NCI-H526 (cell line): ENCODE measurements at regions not wholly inside any gene's neighbourhood (a gene's known extent, or its start where the extent isn't known, plus 50 kb on each side); places are given as distances from the start of the nearest gene placed in this dataset.
A peak's percentile ranks its signal among the peaks of the same experiment; 100 is the strongest.

Source experiments
- DNase-seq, 2 experiments: peaks; one replicate each; lab custom pipeline; 2025; lab: John Stamatoyannopoulos, UW

DNA sequence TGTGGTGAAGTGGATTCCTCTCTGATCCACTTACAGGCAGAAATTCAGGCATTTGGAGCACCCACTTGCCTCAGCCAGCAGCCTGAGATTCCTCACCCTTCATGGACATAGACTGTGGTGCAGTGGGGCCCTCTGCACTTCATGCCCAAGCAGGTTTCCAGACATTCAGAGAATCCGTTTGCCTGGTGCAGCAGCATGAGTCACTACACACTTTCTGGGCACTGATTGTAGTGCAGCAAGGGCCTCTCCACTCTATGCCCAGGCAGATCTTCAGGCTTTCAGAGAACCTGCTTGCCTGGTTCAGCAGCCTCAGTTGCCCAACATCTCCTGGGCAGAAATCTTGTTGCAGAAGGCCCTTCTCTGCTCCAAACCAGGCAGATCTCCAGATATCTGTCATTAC is 920.9 kb downstream of the SLITRK5 start:
- DNase-seq: no peak

DNA sequence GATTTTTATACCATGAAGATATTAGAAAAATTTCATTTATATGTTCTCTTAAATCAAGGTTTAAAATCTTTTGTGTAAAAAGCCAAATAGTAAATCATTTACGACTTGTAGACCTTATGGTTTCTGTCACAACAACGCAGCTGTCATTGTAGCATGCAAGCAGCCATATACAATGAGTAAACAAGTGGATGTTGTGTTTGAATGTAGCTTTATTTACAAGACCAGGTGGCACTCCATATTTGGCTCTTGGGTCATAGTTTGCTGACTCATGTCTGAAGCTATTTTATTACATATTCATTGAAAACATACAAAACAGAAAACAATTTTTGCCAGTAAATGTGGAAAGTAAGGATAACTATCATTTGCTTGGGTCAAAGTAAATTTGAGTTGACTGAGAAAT is 930.8 kb downstream of the SLITRK5 start:
- DNase-seq: no peak

DNA sequence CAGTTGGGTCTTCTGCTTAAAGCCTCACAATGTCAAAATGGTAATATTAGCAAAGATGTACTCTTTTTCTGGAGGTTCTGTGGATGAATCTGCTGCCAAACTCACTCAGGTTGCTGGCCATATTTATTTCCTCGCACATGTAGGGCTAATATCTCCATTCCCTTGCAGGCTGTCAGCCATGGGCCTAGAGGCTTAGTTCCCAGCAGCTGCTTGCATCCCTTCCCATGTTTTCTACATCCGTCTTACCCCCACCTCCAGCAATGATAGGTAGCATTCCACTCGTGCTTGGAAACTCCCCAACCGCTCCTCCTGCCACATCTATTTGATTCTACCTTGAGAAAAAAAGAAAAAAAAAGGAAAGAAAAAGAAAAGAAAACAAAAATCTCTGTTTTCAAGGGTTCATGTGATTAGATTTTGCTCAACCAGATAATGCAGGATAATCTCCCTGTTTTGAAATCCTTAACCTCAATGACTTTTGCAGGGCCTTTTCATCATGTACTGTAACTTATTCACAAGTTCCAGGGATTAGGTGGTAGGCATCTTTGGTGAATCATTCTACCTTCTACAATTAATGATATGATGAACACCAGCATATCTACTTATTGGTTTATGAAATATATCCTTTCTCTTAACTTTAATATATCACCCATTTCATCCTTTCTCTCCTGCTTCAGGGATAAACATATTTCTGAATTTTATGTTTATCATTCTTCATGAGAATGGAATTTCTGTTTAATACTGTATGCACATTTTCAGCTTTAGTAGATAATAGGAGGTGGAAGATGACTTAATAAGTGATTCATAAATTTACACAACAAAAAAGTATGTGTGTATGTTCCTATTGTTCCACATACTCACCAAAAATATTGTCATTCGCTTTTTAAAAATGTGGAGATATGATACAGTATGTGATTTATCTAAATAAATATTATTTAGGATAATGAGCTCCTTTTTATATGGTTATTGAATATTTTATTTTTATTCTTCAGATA is 931.9 kb downstream of the SLITRK5 start:
- no peak for DNase-seq

DNA sequence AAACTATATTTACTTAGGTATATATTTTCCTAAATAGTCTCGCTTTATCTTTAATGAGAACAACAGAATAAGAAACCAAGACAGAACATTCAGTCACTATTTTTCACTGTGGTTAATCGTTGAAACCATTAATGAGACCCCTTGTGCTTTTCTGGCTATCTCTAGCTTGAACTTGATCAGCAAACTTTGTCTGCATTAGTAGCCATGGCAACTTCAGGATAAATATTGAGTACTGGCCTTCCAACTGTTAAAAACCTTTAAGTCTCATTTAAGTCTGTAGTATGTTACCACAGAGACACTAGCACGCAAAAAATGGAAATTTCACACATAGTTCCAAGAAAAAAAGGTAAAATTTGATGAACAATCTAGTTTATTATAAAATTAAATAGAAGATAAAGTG is 946.0 kb downstream of the SLITRK5 start:
- no peak for DNase-seq

DNA sequence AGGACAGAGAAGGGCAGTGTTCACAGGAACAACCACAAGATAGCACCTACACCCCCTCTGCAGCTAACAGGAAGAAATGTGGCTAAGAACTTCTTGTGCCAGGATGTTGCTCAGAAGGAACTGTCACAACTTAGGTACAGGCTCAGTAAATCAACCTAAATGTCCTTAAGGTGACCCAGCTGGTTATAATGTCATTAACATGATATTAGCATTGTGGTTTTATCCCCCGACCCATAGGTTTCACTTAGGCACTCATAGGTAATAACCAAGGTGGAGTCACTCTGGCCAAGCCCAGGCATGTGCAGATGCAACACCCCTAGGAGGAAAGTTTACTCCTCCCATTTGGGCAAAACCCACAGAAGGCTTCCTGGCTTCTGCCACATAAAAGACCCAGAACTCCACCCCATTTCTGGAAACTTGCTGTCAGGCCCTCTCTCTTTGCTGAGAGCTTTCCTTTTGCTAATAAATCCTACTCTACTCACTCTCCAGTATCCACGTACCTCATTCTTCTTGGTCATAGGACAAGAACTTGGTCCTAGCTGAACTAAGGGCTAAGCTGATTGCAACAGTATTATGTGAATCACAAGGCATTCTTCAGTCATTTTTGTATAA is 951.3 kb downstream of the SLITRK5 start:
- DNase-seq: no peak

DNA sequence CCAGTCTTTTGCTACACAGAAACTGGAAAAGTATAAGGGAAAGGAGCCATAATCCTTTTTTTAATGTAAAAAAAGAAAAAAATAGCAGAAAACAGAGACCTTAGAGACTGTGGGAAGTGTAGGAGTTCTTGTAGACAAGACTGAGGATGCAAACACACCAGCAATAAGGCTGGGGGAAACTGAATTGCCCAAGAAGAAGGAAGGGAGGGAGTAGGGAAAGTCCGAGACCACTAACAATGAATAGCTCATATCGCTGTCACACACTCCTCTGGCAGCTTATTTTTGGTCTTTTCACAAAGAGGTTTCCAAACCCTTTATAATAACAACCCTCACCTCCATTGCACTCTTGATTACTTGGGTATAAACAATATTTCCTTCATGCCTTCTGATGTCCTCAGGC is 952.0 kb downstream of the SLITRK5 start:
- no peak for DNase-seq

DNA sequence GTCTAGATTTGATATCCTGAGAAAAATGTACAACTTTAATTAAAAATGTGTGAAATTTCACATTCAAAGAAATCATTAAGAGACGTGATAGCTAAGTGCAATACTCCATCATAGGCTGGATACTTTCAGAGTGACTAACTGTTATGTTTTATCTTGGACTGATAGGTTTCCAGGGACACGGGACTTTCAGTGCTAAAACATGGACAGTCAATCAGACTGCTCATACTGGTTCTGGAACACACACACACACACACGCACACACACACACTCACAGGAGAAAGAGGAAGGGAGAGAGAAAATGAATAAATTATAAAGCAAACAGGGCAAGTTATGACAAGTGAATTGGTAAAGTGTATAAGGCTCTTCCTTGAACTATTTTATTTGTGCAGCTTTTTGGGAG is 955.9 kb downstream of the SLITRK5 start:
- DNase-seq: no peak

DNA sequence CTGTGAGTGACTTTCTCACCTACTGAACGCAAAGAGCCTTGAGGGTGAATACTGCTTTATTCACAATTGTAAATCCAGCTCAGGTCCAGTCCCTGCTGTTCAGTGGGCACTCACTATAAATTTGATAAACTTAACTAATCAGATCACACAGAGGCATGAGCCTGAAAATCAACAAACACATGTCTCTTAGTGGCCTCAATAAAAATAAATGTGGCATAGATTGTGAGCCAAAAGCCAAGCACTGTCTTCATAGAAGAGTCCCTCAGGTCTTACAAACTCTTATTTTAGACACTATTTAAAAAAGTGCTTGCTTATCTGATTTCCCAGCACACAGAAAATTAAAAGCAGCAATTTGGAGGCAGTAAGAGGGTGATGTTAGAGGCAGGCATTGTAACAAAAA is 957.7 kb downstream of the SLITRK5 start:
- DNase-seq: no peak

DNA sequence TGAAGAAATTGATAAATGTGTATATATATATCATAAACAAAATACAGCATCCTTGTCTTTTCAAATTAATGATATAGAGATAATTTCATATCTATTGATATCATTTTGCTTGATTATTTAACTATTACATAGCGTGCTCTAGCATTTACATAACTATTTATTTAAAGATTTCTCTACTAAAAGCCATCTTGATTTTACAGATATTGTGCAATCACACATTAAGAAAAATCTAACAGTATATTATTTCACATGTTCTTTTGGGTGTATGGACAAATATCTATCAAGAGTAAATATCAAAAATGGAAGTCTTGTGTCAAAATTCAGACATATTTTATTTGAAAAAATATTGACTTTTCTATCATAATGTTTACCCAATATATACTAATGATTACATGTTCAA is 966.8 kb downstream of the SLITRK5 start:
- DNase-seq: no peak

DNA sequence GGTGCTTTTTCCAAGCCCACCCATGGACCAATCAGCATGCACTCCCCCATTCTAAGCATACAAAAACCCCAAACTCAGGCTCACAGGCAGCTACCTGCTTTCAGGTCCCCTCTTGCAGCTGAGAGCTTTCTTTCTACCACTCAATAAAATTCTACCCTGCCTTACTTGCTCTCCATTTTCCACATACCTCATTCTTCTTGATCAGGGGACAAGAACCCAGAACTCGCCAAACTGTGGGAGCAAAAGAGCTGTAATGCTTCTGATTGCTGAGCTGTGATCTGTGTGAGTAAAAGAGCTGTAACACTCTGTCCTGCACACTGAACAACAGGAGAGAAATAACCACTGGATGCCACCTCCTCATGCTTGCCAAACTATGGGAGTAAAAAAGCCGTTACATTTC is 972.1 kb downstream of the SLITRK5 start:
- DNase-seq: no peak

DNA sequence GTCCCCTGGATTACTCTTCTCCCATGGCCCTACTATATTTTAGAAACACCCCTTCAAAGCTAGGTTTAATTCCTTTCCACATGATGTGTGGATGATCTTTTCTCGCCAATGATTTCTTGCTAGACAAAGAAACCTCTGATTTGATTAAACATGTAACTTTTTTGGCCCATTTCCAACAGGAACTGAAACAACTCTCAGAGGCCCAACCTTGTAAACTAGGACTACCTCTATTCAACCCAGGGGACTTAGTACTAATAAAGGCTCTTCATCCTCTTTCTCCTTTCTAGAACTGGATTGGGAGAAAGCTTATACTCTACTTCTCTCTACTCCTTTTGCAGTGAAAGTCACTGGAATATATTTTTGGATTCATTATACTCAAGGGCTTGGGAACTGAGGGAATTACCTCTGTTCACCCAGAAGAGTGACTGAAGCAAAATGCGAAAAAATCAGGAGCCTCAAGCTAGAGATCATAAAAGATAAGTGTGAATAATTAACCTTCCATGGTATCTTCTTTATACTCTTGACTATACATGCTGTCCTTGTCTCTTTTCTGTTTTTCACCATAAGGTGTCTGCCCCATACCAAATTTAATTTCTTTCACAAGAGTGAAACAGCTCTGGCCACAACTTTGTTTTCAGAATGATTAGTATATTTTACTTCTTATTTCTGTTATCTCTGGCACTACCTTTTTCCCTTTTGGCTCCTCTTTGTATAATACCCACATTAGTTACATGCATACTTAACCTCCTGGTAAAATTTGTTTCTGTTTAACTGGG is 977.6 kb downstream of the SLITRK5 start:
- DNase-seq: no peak

DNA sequence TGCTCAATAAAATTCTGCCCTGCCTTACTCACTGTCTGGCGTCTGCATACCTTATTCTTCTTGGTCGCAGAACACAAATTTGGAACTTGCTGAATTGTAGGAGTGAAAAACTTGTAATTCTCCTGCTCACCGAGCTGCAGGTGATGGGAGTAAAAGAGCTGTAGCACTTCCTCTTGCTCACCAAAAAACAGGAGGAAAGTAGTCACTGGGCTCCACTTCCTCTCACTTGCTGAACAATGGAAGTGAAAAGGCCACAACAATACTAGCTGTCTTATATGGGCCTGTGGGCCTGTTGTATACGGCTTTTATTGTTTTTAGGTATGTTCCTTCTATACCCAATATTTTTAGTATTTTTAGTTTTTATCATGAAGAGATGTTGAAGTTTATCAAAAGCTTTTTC is 978.7 kb downstream of the SLITRK5 start:
- DNase-seq: no peak

DNA sequence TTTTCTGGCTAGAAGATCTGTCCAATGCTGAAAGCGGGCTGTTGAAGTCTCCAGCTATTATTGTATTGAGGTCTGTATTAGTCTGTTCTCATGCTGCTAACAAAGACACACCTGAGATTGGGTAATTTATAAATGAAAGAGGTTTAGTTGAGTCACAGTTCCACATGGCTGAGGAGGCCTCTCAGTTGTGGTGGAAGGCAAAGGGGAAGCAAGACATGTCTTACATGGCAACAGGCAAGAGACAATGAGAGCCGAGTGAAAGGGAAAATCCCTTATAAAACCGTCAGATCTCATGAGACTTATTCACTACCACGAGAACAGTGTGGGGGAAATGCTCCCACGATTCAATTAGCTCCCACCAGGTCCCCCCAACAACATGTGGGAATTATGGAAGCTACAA is 980.4 kb downstream of the SLITRK5 start:
- DNase-seq: no peak

DNA sequence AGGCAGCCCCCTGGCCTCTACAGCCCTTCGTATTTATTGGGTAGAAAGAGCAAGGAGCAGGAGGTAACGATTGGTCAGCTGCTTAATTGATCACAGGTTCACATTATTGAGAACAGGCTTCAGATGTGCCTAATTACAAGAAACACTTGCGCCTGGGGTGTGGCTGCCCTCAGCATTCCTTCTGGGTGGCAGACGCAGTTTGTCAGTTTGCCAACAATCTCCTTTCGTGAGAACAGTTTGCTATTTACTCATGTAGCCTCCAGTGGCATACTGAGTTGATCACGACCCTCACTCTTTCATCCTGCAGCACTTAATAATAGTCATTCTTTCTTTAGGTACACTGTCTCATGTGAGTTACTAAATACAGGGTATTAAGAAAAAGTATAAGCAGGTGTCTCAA is 985.6 kb downstream of the SLITRK5 start:
- no peak for DNase-seq

DNA sequence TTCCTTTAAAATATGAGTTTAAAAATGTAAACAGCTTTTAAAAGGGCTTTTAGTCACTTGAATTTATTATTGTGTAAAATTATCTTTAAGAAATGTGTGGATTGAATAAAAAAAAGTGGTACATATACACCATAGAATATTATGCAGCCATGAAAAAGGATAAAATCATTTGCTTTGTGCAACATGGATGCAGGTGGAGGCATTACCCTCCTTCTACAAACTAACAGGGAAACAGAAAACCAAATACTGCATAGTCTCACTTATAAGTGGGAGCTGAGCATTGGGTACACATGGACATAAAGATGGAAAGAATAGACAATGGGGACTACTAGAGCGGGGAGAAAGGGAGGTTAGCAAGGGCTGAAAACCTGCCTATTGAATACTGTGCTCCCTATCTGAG is 999.3 kb downstream of the SLITRK5 start:
- DNase-seq: no peak

DNA sequence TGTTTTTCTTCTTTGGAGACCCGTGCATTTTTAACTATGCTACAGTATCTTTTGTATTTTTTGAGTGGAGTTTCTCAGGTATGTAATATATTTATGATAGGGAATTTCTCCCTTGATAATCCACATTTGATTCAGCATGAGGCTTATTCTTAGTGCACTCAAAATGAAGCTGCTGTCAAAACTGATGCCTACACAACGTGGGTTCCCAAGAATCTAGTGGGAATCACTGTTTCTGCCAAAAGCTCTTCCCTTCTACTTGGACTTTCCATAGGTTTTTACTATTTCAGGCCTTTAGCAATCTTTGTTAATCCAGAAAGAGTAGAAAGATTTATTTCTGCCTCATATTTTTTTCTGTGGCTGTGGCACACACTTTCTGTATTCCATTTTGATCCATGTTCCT is 1003.7 kb downstream of the SLITRK5 start:
- DNase-seq: no peak

DNA sequence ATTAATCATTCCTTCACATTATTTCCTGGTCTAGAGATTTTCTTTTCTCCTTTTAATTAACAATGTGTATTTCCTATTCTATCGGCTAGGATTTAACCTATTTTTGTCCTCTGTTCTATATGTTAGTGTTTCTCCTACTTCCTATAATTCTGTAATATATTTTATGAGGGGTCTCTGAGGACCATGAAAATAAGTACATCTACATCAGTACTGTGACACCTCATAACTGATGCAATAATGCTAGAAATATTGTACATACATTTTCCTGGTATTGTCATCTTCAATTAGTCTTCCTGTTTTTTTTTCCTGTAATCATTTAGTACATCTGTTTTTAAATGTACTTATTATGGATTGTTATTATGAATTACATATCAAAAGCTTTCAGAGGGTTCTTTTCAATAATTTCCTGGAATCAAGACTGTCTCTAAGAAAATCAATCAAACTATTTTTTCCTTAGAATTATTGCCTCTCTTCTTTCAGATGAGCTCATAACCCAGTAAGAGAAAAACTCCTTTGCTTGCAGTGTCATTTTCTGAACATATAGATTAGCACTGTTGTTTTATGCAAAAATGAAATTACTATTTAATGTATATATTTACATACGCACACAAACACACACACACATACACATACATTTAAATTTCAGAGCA is 1004.3 kb downstream of the SLITRK5 start:
- peak; percentile 55 to 65 for DNase-seq

DNA sequence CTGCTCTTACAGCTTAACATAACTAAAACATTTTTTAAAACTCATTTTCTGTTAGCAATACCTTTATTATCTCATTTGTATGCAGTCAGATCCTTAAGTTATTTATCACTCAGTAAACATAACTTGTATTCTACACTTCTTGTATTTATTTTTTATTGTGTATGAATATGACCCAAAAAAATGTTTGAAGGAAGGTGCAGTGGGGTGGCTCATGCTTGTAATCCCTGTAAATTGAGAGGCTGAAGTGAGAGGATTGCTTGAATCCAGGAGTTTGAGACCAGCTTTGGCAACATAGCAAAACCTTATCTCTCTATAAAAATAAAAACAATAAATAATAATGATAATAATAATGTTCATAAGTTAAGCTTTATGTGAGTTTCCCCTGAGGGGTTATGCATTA is 1004.8 kb downstream of the SLITRK5 start:
- no peak for DNase-seq

DNA sequence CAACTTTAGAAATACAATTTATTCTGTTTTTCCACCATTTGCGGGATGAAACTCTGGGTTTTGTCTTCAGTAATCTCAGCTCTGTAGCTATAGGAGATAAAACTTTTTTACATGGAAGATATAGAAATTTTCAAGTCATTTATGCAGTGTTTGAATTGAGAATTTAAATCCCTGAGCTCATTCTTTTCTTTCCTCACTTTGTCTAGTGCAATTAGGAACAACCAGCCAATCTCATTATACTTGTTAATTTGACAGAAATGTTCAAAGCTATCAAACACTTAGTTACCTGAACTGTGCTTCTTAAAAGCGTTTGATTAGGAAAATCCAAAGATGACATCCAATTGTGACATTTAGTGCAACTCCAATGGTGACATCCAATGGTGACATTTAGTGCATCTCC is 1014.3 kb downstream of the SLITRK5 start:
- DNase-seq: no peak

DNA sequence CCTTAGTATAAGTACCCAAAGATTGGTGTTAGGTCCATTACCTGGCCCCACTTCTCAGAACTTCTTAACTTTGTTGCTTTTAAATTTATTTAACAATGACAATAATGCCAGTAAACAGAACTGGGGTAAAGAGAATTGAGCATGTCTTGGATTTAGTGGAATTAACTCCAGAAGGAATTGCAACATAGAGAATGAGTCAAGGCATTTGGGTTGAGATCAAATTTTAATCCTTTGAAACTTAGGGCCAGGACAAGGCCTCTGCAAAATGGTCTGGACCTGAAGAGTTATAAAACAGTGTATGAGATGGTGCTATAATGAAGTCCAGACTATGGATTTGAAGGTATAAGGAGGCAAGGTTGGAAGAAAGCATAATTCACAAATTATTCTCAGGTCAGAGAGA is 1030.4 kb downstream of the SLITRK5 start:
- no peak for DNase-seq

DNA sequence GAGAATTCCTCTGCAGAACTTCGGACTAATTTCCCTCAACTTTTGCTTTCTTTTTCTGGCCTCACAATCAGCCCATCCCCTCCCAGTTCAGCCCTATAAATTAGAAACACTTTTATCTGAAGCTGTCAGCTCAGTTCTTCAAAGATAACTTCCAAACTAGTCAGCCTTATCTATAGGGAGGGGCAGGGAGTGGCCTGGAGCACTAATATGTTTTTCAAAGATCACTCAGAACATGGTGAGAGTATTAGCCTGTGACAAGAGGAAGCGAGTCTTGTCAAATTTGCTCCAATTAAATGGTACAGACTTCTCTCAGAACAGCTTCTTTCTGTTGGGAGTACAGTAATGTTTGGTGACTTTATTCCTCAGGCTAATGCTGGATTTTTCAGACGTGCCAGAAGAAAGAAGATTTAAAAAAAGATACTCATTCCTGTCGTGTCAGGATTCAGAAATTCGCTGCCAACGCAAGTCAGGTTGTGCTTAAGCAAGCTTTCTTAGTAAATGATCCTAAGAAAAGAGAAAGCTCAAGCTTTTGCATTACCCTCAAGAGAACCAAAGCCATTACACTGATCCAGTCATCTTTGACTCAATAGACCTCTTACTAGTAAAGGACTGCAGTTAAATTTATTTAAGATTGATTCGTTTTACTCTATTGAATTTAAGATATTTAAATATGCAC is 1033.6 kb downstream of the SLITRK5 start:
- DNase-seq: no peak

DNA sequence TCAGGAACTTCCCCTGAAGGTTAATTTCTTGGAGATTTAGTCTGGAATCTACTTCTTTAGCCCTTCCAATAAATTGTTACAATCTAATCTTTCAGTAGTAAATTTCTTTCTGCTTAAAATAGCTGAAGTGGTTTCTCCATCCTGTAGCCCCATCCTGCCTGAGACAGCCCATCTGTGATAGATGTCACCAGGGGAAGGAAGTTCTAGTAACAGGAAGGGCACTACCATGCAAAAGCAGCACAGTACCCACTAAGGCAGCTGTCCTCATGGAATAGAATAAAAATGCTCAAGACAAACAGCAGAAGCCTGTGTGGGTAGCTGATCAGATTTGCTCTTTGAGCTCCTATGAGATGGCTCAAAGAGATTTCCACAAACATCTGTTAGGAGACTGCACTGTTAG is 1036.5 kb downstream of the SLITRK5 start:
- DNase-seq: no peak
